Natural killer cell treated with Interleukin-12 subunit alpha and Interleukin-12 subunit beta and Interleukin-15 and Interleukin-18, amount 100 ng/mL, for 72 hours (primary cell): ENCODE measurements at regions not wholly inside any gene's neighbourhood (a gene's known extent, or its start where the extent isn't known, plus 50 kb on each side); places are given as distances from the start of the nearest gene placed in this dataset.
A peak's percentile ranks its signal among the peaks of the same experiment; 100 is the strongest.
"Not testable (repeated sequence)": the region's sequence is repeated elsewhere in the genome, so short reads cannot be mapped to it uniquely, and the experiment has no call there.

Source experiments
- ATAC-seq, 2 donors: fragments of 150-1000 bp; cut with Tn5 transposase in 1 of 2; sonication (Bioruptor Pico), chemical (Tn5 transposase) in 1 of 2; 2 replicates each; pipeline ENCODE4 v1.10.0; 2021
- DNase-seq: peaks from one replicate; pipeline ENCODE4 v3.0.0; 2022; ENCODE audit warnings: low spot score
- H3K27ac Mint-ChIP-seq, 2 donors: 1 replicate in 1 of 2; 2 replicates in 1 of 2; pipeline ENCODE4 v1.8.0; 2022; ENCODE audit warnings: mixed read lengths in 2 of 2, mild to moderate bottlenecking in 1 of 2, moderate library complexity in 1 of 2
- H3K27me3 Mint-ChIP-seq, 2 donors: 1 replicate in 1 of 2; 2 replicates in 1 of 2; pipeline ENCODE4 v1.8.0; 2022; ENCODE audit warnings: mixed read lengths in 2 of 2
- H3K36me3 Mint-ChIP-seq: one replicate; pipeline ENCODE4 v1.8.0; 2022; ENCODE audit warnings: mixed read lengths
- H3K4me1 Mint-ChIP-seq, 2 donors: 1 replicate in 1 of 2; 2 replicates in 1 of 2; pipeline ENCODE4 v1.8.0; 2022; ENCODE audit warnings: low read depth in 2 of 2, mixed read lengths in 2 of 2, mild to moderate bottlenecking in 1 of 2
- H3K4me3 Mint-ChIP-seq: one replicate; pipeline ENCODE4 v1.8.0; 2022; ENCODE audit warnings: mixed read lengths
- H3K9me3 Mint-ChIP-seq: 2 replicates; pipeline ENCODE4 v1.8.0; 2022; ENCODE audit warnings: mixed read lengths

- Mint-ChIP-seq H3K27ac (no peak overlapping the region), H3K36me3 (no peaks in the 10 kb centered on the region), H3K4me3 (no peak overlapping the region), H3K4me1 (no peaks in the 10 kb centered on the region), H3K27me3 (peaks cover 7 to 15% of the 10 kb centered on the region in 2 donors), H3K9me3 (no peaks in the 10 kb centered on the region)
- ATAC-seq (peak in 1 of 2 donors; percentile 52), DNase-seq (no peak)
Observed at GRCh38 chr5:173396311-173396993, 68.2 kb upstream of the STC2 start.

- Mint-ChIP-seq H3K9me3 (no peaks in the 10 kb centered on the region), H3K36me3 (no peaks in the 10 kb centered on the region), H3K4me1 (no peaks in the 10 kb centered on the region), H3K27ac (no peak overlapping the region), H3K4me3 (no peak overlapping the region), H3K27me3 (peaks cover 7 to 18% of the 10 kb centered on the region in 2 donors)
- ATAC-seq (no peak), DNase-seq (no peak)
Observed at GRCh38 chr5:173395933-173396308, 67.7 kb upstream of the STC2 start.

DNA sequence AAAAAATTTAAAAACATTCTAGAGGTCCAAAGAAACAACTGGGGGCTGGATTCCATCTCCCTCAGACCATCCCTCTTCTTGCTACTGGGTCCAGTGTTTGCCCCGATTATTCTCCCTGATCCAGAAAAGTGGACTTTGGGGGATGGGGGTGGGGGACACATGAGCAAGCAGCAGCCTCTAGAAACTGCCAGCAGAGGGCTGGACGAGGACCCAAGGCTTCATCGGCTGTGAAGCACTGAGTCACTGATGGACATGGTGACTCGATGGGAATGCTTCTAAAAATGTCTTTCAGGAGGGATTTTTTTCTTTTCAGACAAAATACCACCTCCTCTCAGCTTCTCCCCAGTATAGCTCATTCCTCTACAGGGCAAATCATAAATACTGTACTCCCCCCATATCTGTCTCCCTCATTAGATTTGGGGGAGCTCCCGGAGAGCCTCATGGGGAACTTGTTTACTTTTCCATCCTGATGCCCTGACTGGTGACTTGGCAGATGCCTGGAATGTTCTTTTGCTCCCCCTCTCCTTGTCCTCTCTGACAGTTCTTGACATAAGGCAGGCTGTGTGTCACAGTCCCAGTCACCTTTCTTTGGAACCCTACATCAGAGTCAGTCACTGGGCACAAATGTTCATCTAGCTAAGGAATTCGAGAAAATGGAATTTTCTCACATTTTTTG, 67.2 kb upstream of the STC2 start:
- ATAC-seq (no peak), DNase-seq (no peak)
- H3K36me3 Mint-ChIP-seq, result no peaks in the 10 kb centered on the region
- H3K4me1 Mint-ChIP-seq, result no peaks in the 10 kb centered on the region
- no peak overlapping the region for H3K27ac Mint-ChIP-seq
- no peaks in the 10 kb centered on the region for H3K9me3 Mint-ChIP-seq
- peaks cover 7 to 23% of the 10 kb centered on the region in 2 donors for H3K27me3 Mint-ChIP-seq
- H3K4me3 Mint-ChIP-seq, result no peak overlapping the region

GRCh38 chr5:173394701-173395100, 66.5 kb upstream of the STC2 start:
- H3K36me3 Mint-ChIP-seq, result no peaks in the 10 kb centered on the region
- DNase-seq, result no peak
- peaks cover 10 to 30% of the 10 kb centered on the region in 2 donors for H3K27me3 Mint-ChIP-seq
- H3K27ac Mint-ChIP-seq, result no peak overlapping the region
- no peak for ATAC-seq
- H3K9me3 Mint-ChIP-seq, result no peaks in the 10 kb centered on the region
- no peak overlapping the region for H3K4me3 Mint-ChIP-seq
- no peaks in the 10 kb centered on the region for H3K4me1 Mint-ChIP-seq

DNA sequence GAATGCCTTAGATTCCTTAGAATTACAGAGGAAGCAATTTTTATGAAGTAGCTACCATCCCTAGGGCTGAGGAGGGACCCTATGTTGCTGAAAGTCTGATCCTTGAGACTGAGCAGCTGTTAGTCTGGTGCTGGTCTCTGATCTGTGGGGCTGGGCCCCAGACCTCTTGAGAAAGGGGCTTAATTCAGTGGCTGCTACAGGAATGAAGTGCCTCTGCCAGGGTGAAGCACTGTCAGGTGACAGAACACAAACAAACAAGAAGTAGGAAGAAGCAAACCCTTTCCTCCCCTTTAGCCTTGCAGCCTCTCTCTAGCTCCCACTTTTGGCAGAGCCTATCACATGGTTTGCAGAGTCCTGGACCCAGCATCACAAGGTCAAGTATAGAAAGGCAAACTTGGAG, 64.0 kb upstream of the STC2 start:
- Mint-ChIP-seq H3K4me3 (no peak overlapping the region), H3K36me3 (no peaks in the 10 kb centered on the region), H3K9me3 (peaks cover 3% of the 10 kb centered on the region), H3K4me1 (no peaks in the 10 kb centered on the region), H3K27me3 (peaks cover 10 to 27% of the 10 kb centered on the region in 2 donors), H3K27ac (no peak overlapping the region)
- ATAC-seq (no peak), DNase-seq (no peak)

GRCh38 chr5:173391031-173391430, 62.8 kb upstream of the STC2 start:
- H3K4me1 Mint-ChIP-seq, result no peaks in the 10 kb centered on the region
- H3K27ac Mint-ChIP-seq, result no peak overlapping the region
- ATAC-seq, result no peak
- no peak for DNase-seq
- no peak overlapping the region for H3K4me3 Mint-ChIP-seq
- H3K9me3 Mint-ChIP-seq, result peaks cover 3% of the 10 kb centered on the region
- H3K27me3 Mint-ChIP-seq, result peaks cover 10 to 26% of the 10 kb centered on the region in 2 donors
- H3K36me3 Mint-ChIP-seq, result no peaks in the 10 kb centered on the region

DNA sequence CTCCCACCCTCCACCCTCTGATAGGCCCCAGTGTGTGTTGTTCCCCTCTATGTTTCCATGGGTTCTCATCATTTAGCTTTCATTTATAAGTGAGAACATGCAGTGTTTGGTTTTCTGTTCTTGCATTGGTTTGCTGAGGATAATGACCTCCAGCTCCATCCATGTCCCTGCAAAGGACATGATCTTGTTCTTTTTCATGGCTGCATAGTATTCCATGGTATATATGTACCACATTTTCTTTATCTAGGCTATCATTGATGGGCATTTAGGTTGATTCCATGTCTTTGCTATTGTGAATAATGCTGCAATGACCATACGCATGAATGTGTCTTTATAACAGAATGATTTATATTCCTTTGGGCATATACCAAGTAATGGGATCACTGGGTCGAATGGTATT, 59.1 kb upstream of the STC2 start:
- not testable (repeated sequence) for H3K36me3 Mint-ChIP-seq, H3K9me3 Mint-ChIP-seq, H3K27ac Mint-ChIP-seq, H3K4me3 Mint-ChIP-seq, ATAC-seq, DNase-seq, H3K4me1 Mint-ChIP-seq
- peaks cover 3 to 24% of the 10 kb centered on the region in 2 donors for H3K27me3 Mint-ChIP-seq

DNA sequence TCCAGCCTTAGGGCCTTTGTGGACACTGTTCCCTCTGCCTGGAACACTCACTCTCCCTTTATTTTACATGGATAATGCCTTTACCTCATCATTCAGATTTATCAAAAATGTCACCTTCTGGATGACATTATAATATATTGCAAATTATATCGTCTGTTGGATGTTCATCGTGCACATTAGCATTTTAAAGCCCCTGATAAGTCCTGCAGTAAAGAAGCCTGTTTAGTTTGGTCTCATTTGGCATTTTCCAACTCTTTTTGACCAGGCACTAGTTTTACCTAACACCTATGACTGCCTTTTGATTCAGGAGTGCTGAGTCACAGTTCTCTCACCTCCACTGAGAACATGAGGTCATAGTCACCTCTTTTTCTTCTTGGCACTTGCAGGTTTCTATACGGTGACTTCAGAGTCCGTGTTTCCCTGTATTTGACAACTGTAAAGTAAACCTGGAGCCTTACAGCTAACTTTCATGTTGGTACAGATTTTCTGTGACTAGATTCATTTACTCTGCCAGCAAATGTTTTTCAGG, 57.7 kb upstream of the STC2 start:
- Mint-ChIP-seq H3K9me3 (peaks cover 3% of the 10 kb centered on the region), H3K4me3 (no peak overlapping the region), H3K27me3 (peaks cover 3 to 21% of the 10 kb centered on the region in 2 donors), H3K4me1 (no peaks in the 10 kb centered on the region), H3K27ac (no peak overlapping the region), H3K36me3 (no peaks in the 10 kb centered on the region)
- ATAC-seq (no peak), DNase-seq (no peak)

- no peak for ATAC-seq
- Mint-ChIP-seq H3K27ac (no peak overlapping the region), H3K36me3 (no peaks in the 10 kb centered on the region), H3K9me3 (peaks cover 3% of the 10 kb centered on the region), H3K4me3 (no peak overlapping the region), H3K27me3 (peaks cover 0 to 7% of the 10 kb centered on the region in 2 donors), H3K4me1 (no peaks in the 10 kb centered on the region)
- no peak for DNase-seq
Observed at GRCh38 chr5:173383711-173384110, 55.5 kb upstream of the STC2 start.

DNA sequence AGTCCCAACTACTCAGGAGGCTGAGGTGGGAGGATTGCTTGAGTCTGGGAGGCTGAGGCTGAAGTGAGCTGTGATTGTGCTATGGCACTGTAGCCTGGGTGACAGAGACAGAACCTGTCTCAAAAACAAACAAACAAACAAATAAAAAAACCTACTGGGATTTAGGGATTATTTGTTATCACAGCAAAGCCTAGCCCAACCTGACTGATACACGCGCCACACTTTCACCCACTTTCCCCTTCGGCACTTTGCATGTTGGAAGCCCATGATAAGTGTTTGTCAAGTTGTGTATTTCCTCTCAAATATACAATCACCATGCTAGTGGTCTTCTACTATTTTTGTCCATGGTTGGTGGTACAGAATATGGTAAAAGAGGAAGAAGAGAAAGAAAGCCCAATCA, 50.5 kb upstream of the STC2 start:
- Mint-ChIP-seq H3K9me3 (no peaks in the 10 kb centered on the region), H3K4me1 (no peaks in the 10 kb centered on the region), H3K4me3 (no peak overlapping the region), H3K36me3 (no peaks in the 10 kb centered on the region), H3K27me3 (no peaks in the 10 kb centered on the region), H3K27ac (no peak overlapping the region)
- no peak for ATAC-seq
- no peak for DNase-seq
